Putamen (tissue), 1 donor: ENCODE measurements at regions not wholly inside any gene's neighbourhood (a gene's known extent, or its start where the extent isn't known, plus 50 kb on each side); places are given as distances from the start of the nearest gene placed in this dataset.
"Not testable (repeated sequence)": the region's sequence is repeated elsewhere in the genome, so short reads cannot be mapped to it uniquely, and the experiment has no call there.

ENCODE experiments used
- DNase-seq: peaks from one replicate; pipeline ENCODE4 v3.0.0-alpha.2; 2016; ENCODE audit warnings: low spot score

- no peak for DNase-seq
Observed at GRCh38 chr14:87630846-87631245, 362.1 kb downstream of the GALC start.

GRCh38 chr14:87629788-87630187 is 363.2 kb downstream of the GALC start:
- DNase-seq, result no peak

- no peak for DNase-seq
Observed at GRCh38 chr14:87628780-87629179, 364.2 kb downstream of the GALC start.

- no peak for DNase-seq
Observed at GRCh38 chr14:87628129-87628528, 364.9 kb downstream of the GALC start.

- no peak for DNase-seq
Observed at GRCh38 chr14:87626266-87626665, 366.7 kb downstream of the GALC start.

GRCh38 chr14:87623616-87624015 is 369.4 kb downstream of the GALC start:
- DNase-seq, result no peak

GRCh38 chr14:87617079-87617478 is 375.9 kb downstream of the GALC start:
- DNase-seq, result no peak

- DNase-seq, result peak; percentile 30
Observed at GRCh38 chr14:87615822-87616679, 376.9 kb downstream of the GALC start.

GRCh38 chr14:87615047-87615446 is 377.9 kb downstream of the GALC start:
- no peak for DNase-seq

- DNase-seq, result no peak
Observed at GRCh38 chr14:87613881-87614280, 379.1 kb downstream of the GALC start.

- DNase-seq, result not testable (repeated sequence)
Observed at GRCh38 chr14:87607056-87607455, 385.9 kb downstream of the GALC start.

- no peak for DNase-seq
Observed at GRCh38 chr14:87601036-87601435, 391.9 kb downstream of the GALC start.

GRCh38 chr14:87600240-87600639 is 392.7 kb downstream of the GALC start:
- no peak for DNase-seq

- DNase-seq, result no peak
Observed at GRCh38 chr14:87581298-87581697, 411.7 kb downstream of the GALC start.

GRCh38 chr14:87579036-87579435 is 413.9 kb downstream of the GALC start:
- no peak for DNase-seq

- no peak for DNase-seq
Observed at GRCh38 chr14:87575378-87575777, 417.6 kb downstream of the GALC start.

- no peak for DNase-seq
Observed at GRCh38 chr14:87573591-87573990, 419.4 kb downstream of the GALC start.

GRCh38 chr14:87567618-87568295 is 425.2 kb downstream of the GALC start:
- no peak for DNase-seq

- DNase-seq, result no peak
Observed at GRCh38 chr14:87566991-87567390, 426.0 kb downstream of the GALC start.

GRCh38 chr14:87547536-87547935 is 445.4 kb downstream of the GALC start:
- no peak for DNase-seq

GRCh38 chr14:87542288-87542687 is 450.7 kb downstream of the GALC start:
- DNase-seq, result no peak

GRCh38 chr14:87540339-87540738 is 452.6 kb downstream of the GALC start:
- no peak for DNase-seq

GRCh38 chr14:87529081-87529480 is 463.9 kb downstream of the GALC start:
- no peak for DNase-seq
